Glomerular endothelial cell (primary cell): ENCODE measurements at regions not wholly inside any gene's neighbourhood (a gene's known extent, or its start where the extent isn't known, plus 50 kb on each side); places are given as distances from the start of the nearest gene placed in this dataset.
"Not testable (repeated sequence)": the region's sequence is repeated elsewhere in the genome, so short reads cannot be mapped to it uniquely, and the experiment has no call there.

Experiments
- DNase-seq: peaks from one replicate; pipeline ENCODE4 v3.0.0-alpha.2; 2011; ENCODE audit warnings: low read depth, low spot score; ENCODE audit errors: extremely low read depth

GRCh38 chr1:96466842-96467241 is 254.7 kb upstream of the PTBP2 start:
- no peak for DNase-seq

DNA sequence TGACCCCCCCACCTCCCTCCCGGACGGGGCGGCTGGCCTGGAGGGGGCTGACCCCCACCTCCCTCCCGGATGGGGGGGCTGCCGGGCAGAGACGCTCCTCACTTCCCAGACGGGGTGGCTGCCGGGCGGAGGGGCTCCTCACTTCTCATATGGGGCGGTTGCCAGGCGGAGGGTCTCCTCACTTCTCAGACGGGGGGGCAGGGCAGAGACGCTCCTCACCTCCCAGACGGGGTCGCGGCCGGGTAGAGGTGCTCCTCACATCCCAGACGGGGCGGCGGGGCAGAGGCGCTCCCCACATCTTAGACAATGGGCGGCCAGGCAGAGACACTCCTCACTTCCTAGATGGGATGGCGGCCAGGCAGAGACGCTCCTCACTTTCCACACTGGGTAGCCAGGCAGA is 251.9 kb upstream of the PTBP2 start:
- not testable (repeated sequence) for DNase-seq

DNA sequence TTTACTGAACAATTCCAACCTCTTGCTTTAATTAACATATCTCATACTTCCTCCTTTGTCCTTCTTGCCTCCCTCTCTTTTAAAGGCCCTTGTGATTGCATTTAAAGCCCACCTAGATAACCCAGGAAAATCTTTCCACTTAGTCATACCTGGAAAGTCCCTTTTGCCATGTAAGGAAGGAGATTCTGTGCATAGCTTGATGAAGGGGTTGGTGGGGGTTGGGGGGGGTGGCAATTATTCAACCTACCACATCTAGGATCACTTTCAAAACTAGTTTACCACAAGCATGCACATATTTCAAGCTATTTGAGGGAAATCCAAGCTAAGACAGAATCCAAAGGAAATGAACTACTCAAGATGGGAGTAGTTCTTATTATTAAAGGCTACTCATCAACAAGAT is 249.1 kb upstream of the PTBP2 start:
- DNase-seq, result no peak

DNA sequence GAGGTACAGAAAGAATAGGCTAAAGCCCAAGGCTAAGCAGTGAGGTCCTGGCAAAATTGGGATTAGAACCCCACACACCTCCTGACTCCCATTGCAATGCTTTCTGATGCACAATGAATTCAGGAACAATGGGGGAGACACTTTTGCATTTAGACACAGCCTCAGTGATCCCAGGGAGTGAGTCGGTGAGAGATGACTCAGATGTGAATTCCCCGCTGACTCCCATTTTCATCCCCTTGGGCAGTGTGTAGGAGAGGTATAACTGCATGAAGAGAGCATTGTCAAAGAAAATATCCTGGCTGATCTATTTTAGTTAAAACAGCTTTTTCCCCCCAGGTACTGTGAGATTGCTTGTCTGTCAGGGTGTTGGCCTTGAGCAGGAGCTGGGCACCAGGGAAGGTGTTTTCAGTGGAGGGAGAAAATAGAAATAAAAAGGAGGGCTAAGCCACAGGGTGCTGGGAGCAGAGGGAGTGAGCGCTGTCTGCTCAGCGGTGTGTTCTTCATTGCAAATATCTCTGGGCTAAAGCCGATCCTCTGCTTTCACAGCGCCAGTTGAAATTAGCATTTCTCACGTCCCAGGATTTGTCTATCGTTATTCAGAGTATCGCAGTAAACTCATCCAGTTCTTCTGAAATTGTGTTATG is 247.7 kb upstream of the PTBP2 start:
- DNase-seq, result no peak

GRCh38 chr1:96474985-96475743 is 246.4 kb upstream of the PTBP2 start:
- DNase-seq, result no peak

GRCh38 chr1:96475903-96476302 is 245.7 kb upstream of the PTBP2 start:
- DNase-seq, result no peak

- no peak for DNase-seq
Measured at GRCh38 chr1:96478228-96478627, 243.4 kb upstream of the PTBP2 start.

DNA sequence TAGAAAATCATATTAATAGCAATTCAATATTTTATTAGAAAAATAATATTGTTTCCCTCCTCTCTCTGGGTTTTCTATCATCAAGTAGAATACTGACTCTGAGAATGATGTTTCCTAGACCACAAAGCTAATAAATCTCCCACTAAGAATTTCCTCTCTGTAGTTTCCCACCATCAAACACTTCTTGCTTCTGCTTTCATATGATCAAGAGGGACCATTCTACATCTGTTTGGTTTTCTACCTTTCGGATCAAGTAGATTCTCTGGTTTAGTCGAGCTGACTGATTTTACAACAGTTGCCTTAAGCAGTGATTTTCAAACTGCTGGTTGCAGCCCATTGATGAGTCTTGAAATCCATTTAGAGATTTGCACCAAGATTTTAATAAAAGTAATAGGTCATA is 240.2 kb upstream of the PTBP2 start:
- no peak for DNase-seq

- no peak for DNase-seq
Measured at GRCh38 chr1:96482616-96483015, 239.0 kb upstream of the PTBP2 start.

DNA sequence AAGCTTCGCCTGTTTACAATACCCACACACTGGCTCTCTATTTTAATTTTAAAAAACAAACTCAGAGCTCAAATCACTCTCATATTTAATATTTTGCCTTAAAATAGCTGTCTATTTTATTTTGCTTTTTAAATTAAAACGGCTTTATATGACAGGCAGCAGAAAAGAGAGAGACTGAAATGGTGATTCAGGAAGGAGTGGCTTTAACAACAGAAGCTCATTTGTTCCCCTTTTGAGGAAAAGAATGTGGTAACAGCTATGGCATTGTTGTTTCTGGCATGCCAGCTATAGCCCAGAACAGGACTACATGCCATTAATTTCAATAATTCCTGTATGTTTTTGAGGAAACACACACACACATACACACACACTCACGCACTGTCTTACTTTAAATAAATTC is 234.2 kb upstream of the PTBP2 start:
- no peak for DNase-seq

DNA sequence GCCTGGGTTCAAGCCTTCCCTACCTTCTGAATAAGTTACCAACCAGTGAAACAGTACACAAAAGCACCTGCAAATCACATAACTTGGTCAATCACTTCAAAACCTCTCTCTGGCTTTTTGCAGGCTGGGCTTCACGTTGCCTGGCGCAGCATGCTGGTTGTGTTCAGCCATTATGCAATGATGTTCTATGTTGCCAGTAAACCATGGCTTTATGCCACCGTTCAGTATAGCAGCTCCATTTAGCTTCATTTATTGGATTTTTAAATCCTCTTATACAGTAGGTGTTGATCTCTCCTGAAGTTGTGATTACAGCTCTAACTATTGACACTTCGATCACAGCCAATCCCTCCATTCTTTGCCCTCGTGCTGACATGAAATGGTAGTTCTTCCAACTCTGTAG is 233.6 kb upstream of the PTBP2 start:
- no peak for DNase-seq

DNA sequence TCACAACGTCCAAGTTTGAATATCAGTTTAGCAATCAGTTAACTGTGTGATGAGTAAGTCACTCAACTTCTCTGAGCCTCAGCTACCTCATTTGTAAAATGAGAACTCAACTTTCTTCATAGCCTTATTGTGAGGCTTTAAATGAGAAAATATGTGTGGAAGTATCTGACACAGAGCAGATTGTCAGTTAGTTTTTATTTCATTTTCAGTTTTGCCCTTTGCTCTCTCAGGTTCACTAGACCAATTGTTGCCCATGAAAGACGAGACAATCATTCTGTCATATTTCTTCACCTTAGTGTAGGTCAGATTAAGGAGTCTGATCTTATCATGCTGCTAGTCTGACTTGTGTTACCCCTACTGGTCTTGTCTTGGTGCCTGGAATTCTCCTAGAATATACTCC is 232.8 kb upstream of the PTBP2 start:
- no peak for DNase-seq

DNA sequence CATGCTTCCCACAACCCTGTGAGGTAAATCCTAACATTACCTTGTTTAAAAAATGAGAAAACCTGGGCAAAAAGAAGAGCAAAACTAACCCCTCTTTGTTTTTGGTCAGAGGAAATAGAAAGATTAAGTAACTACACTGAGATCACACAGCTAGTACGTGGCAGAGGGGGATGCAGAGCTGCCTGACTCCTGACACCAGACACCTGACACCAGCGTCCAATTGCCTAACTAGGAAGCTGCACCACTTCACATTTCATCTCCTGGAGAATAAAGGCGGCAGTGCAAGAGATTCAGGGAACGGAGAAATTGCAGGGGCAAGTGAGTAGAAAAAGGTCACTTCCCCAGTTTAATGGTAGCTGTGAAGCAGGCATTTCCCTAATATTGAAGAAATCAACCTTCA is 229.3 kb upstream of the PTBP2 start:
- no peak for DNase-seq

GRCh38 chr1:96498744-96499340 is 222.7 kb upstream of the PTBP2 start:
- DNase-seq, result no peak

DNA sequence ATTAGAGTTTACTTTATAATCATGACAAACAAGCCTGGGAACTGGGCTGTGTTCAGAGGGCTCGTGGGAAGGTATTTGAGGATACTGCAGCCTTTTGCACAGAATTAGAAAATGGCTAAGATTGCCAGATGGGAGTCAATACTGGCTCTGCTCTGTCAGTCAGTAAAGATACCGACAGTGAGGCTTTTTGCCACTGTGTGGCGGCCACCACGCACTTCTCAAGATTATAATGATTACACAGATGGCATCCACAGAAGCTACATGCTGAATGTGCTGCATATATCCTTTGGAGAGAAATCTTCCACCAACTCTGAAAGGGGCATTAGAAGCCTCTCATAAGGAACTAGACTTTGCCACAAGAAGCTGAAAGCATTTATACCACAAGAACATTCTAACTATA is 213.4 kb upstream of the PTBP2 start:
- DNase-seq, result no peak

GRCh38 chr1:96509339-96509738 is 212.2 kb upstream of the PTBP2 start:
- DNase-seq, result no peak

- DNase-seq, result no peak
Measured at GRCh38 chr1:96509951-96510350, 211.6 kb upstream of the PTBP2 start.

GRCh38 chr1:96510391-96510790 is 211.2 kb upstream of the PTBP2 start:
- DNase-seq, result no peak

- no peak for DNase-seq
Measured at GRCh38 chr1:96510911-96511310, 210.7 kb upstream of the PTBP2 start.

GRCh38 chr1:96513136-96513535 is 208.4 kb upstream of the PTBP2 start:
- no peak for DNase-seq

DNA sequence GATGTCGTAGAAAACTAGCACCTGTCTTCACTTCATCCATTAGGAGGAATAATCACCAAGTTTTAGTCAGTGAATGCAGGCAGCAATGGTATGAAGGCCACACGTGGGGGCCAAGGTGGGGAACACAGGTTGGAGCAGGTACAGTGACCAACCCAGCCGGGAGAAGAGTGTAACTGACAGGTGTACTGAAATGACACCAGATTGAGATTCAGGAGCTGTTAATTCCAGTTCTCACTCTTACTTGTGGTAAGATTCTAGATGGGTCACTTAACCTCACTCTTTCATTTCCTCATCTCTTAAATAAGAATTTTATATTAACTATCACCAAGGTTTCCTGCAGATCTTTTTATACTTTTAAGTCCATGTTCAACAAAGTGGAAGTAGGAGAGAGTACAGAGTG is 206.2 kb upstream of the PTBP2 start:
- DNase-seq, result no peak

DNA sequence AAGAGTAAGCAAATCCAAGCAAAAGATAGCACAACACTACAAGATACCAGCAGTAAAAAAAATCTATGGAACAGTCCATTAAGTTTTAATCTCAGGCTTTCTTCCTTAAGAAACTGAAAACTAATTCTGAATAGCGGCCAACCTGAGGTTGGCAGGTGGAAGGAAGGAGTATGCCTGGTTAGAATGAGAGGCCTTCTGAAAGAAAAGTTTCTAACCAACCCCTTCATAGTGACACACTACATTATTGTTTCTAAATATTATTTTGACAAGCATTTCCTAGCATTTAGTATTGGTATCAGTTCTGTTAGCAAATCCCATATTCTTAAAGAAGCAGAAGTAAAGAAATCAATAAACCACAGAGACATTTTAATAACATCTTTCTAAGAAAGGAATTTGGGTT is 205.7 kb upstream of the PTBP2 start:
- no peak for DNase-seq
